Activated naive CD4-positive, alpha-beta T cell treated with anti-CD3 and anti-CD28 coated beads for 36 hours (primary cell): ENCODE measurements at regions not wholly inside any gene's neighbourhood (a gene's known extent, or its start where the extent isn't known, plus 50 kb on each side); places are given as distances from the start of the nearest gene placed in this dataset.
"Not testable (repeated sequence)": the region's sequence is repeated elsewhere in the genome, so short reads cannot be mapped to it uniquely, and the experiment has no call there.

Source experiments
- CTCF ChIA-PET: fragments of 350-600 bp; sonication (Branson Sonifier 250); formaldehyde crosslinking; loops from one replicate; lab custom pipeline; 2021; ENCODE audit warnings: antibody characterized with exemption; lab: Charles Lee
- DNase-seq: peaks from one replicate; pipeline ENCODE4 v3.0.0-alpha.2; 2020
- H3K27ac Mint-ChIP-seq: one replicate; pipeline ENCODE4 v1.8.0; 2021; ENCODE audit warnings: mild to moderate bottlenecking, mixed read lengths
- H3K27me3 Mint-ChIP-seq: one replicate; pipeline ENCODE4 v1.8.0; 2021; ENCODE audit warnings: low read depth, mixed read lengths
- H3K36me3 Mint-ChIP-seq: one replicate; pipeline ENCODE4 v1.8.0; 2021; ENCODE audit warnings: low read depth, mixed read lengths
- H3K4me1 Mint-ChIP-seq: one replicate; pipeline ENCODE4 v1.8.0; 2021; ENCODE audit warnings: low read depth, mixed read lengths
- H3K4me3 Mint-ChIP-seq: one replicate; pipeline ENCODE4 v1.8.0; 2021; ENCODE audit warnings: mild to moderate bottlenecking, moderate library complexity, mixed read lengths
- H3K9me3 Mint-ChIP-seq: one replicate; pipeline ENCODE4 v1.8.0; 2021; ENCODE audit warnings: mixed read lengths
- intact Hi-C: fragments of 100-400 bp; cut with micrococcal nuclease; formaldehyde crosslinking; loops from one replicate; pipeline ENCODE4 v1.15.1; 2023

- Mint-ChIP-seq H3K27ac (no peak overlapping the region), H3K36me3 (no peaks in the 10 kb centered on the region), H3K9me3 (no peaks in the 10 kb centered on the region), H3K4me1 (no peaks in the 10 kb centered on the region), H3K27me3 (peaks cover 6% of the 10 kb centered on the region), H3K4me3 (no peak overlapping the region)
- DNase-seq: no peak
- intact Hi-C loops: no loop called here
- CTCF ChIA-PET: no interaction called here
Observed at GRCh38 chr4:18167831-18168230, 146.3 kb upstream of the LCORL start.

GRCh38 chr4:18166925-18167324 lies 145.4 kb upstream of the LCORL start:
- Mint-ChIP-seq H3K36me3 (no peaks in the 10 kb centered on the region), H3K9me3 (peaks cover under 1% of the 10 kb centered on the region), H3K4me3 (no peak overlapping the region), H3K27ac (no peak overlapping the region), H3K27me3 (peaks cover 6% of the 10 kb centered on the region), H3K4me1 (no peaks in the 10 kb centered on the region)
- no peak for DNase-seq
- CTCF ChIA-PET: no interaction called here
- intact Hi-C loops: no loop called here

GRCh38 chr4:18162453-18162852 lies 140.9 kb upstream of the LCORL start:
- intact Hi-C loops: no loop called here
- Mint-ChIP-seq H3K36me3 (no peaks in the 10 kb centered on the region), H3K4me3 (no peak overlapping the region), H3K27ac (no peak overlapping the region), H3K4me1 (no peaks in the 10 kb centered on the region), H3K9me3 (peaks cover 6% of the 10 kb centered on the region), H3K27me3 (peaks cover 5% of the 10 kb centered on the region)
- no peak for DNase-seq
- CTCF ChIA-PET: no interaction called here

- H3K9me3 Mint-ChIP-seq, H3K4me3 Mint-ChIP-seq, H3K27ac Mint-ChIP-seq, intact Hi-C loops, H3K36me3 Mint-ChIP-seq, DNase-seq, H3K4me1 Mint-ChIP-seq, H3K27me3 Mint-ChIP-seq: not testable (repeated sequence)
- CTCF ChIA-PET: interaction anchor here (0.6 kb wide), 1 partner anchor 128 kb away, joined by 3 read pairs; no protein-coding TSS in a partner anchor
Observed at GRCh38 chr4:18159117-18159912, 137.8 kb upstream of the LCORL start.

DNA sequence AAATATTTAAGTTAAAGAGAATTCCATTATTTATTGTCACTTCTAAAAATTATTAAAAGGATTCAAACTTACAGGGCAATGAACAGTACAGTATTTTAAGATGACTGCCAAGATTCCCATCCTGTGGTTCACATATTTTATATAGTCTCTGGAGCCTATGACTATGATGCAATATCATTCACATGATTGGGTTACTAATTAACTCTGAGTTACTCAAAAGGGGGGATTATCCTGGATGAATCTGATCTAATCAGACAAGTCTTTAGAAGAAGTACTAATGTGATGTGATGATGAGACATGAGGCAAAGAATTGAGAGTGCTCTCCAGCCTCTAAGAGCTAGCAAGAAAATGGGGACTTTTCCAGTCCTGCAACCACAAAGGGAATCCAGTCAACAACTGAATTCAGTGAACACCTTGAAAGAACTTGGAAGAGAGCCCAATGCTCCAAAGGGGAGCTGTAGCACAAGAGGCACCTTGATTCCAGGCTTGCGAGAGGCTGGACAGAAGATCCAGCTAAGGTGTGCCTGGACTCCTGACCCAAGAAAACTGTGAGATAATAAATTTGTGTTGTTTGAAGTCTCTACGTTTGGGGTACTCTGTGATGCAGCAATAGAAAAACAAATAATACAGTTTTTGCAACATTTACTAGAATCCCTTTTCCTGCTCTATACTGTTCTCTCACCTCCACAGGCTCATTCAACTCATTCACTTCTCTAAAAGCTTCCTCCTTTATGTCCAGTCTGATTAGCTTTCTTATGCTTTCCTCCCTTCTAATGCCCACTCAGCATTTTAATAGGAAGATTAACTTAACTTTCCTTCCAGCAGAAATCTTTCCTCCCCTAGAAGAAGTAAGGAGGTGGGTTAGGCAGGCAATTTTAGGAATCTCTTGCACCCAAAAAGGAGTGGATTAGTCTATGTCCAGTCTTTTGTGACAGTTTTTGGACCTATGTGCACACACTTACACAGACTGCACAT lies 133.8 kb upstream of the LCORL start:
- intact Hi-C loops: no loop called here
- no peak overlapping the region for H3K27ac Mint-ChIP-seq
- H3K4me3 Mint-ChIP-seq: no peak overlapping the region
- peaks cover 6% of the 10 kb centered on the region for H3K27me3 Mint-ChIP-seq
- DNase-seq: no peak
- peaks cover 2% of the 10 kb centered on the region for H3K9me3 Mint-ChIP-seq
- H3K36me3 Mint-ChIP-seq: no peaks in the 10 kb centered on the region
- CTCF ChIA-PET: no interaction called here
- no peaks in the 10 kb centered on the region for H3K4me1 Mint-ChIP-seq

- CTCF ChIA-PET: no interaction called here
- Mint-ChIP-seq H3K4me3 (no peak overlapping the region), H3K4me1 (no peaks in the 10 kb centered on the region), H3K27ac (no peak overlapping the region), H3K27me3 (peaks cover 8% of the 10 kb centered on the region), H3K9me3 (no peaks in the 10 kb centered on the region), H3K36me3 (no peaks in the 10 kb centered on the region)
- no peak for DNase-seq
- intact Hi-C loops: no loop called here
Observed at GRCh38 chr4:18138076-18138665, 116.6 kb upstream of the LCORL start.

- Mint-ChIP-seq H3K9me3 (no peaks in the 10 kb centered on the region), H3K4me1 (no peaks in the 10 kb centered on the region), H3K27me3 (peaks cover 16% of the 10 kb centered on the region), H3K4me3 (no peak overlapping the region), H3K36me3 (no peaks in the 10 kb centered on the region), H3K27ac (no peak overlapping the region)
- intact Hi-C loops: no loop called here
- DNase-seq: no peak
- CTCF ChIA-PET: no interaction called here
Observed at GRCh38 chr4:18134111-18134510, 112.6 kb upstream of the LCORL start.

GRCh38 chr4:18130256-18130655 lies 108.7 kb upstream of the LCORL start:
- H3K4me3 Mint-ChIP-seq: no peak overlapping the region
- H3K27ac Mint-ChIP-seq: no peak overlapping the region
- DNase-seq: no peak
- H3K27me3 Mint-ChIP-seq: peaks cover 21% of the 10 kb centered on the region
- no peaks in the 10 kb centered on the region for H3K9me3 Mint-ChIP-seq
- CTCF ChIA-PET: no interaction called here
- H3K36me3 Mint-ChIP-seq: no peaks in the 10 kb centered on the region
- no peaks in the 10 kb centered on the region for H3K4me1 Mint-ChIP-seq
- intact Hi-C loops: no loop called here

GRCh38 chr4:18128241-18128640 lies 106.7 kb upstream of the LCORL start:
- Mint-ChIP-seq H3K4me3 (no peak overlapping the region), H3K36me3 (no peaks in the 10 kb centered on the region), H3K4me1 (no peaks in the 10 kb centered on the region), H3K9me3 (no peaks in the 10 kb centered on the region), H3K27ac (no peak overlapping the region), H3K27me3 (peaks cover 16% of the 10 kb centered on the region)
- intact Hi-C loops: no loop called here
- CTCF ChIA-PET: no interaction called here
- DNase-seq: no peak

DNA sequence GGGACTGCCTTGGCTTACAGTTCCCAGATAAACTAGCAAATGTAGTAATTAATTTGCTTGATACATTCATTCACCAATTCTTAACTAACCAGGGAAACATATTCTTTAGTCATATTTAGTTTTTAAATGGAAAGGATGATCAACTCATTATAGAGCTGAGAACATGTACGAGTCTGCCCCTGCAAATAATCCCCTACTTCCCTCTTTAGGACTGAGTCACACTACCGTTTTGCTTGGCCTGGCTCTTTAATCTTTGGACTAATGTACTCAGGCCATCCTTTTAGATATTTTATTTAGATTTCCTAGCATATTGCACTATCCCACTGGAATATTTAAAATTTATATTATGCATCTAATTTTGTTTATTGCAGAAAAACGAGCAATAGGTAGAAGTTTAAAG lies 105.5 kb upstream of the LCORL start:
- H3K27me3 Mint-ChIP-seq: peaks cover 14% of the 10 kb centered on the region
- no peaks in the 10 kb centered on the region for H3K36me3 Mint-ChIP-seq
- intact Hi-C loops: no loop called here
- no peak for DNase-seq
- no peak overlapping the region for H3K27ac Mint-ChIP-seq
- H3K4me1 Mint-ChIP-seq: no peaks in the 10 kb centered on the region
- H3K9me3 Mint-ChIP-seq: no peaks in the 10 kb centered on the region
- no peak overlapping the region for H3K4me3 Mint-ChIP-seq
- CTCF ChIA-PET: interaction anchor here (0.7 kb wide), 1 partner anchor 312 kb away, joined by 3 read pairs; no protein-coding TSS in a partner anchor

DNA sequence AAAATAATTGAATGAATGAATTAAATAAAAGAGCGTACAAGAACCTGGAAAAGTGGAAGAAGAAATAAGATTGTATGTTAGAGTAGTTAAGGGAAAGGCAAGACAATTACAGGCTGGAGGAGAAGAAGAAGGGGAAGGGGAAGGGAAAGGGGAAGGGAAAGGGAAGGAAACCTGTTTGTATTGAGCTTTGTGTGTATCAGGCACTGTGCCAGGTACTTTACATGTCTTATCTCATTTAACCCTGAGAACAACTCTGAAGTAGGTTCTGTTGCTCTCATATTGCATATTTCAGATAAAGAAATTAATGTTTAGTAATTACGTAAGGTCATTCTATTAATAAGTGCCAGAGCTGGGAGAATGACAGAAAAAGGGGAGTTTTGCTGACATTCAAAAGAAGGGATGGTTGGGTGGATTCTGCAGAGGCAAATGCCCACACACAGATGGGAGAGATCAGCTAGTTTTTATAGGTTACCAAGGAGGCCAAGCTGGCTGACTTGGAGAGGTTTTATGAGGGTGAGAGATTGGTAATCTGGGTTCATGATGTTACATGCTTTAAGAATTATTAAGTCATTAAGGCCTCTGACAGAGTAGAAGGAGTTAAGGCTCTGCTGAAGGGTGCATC lies 92.3 kb upstream of the LCORL start:
- H3K27ac Mint-ChIP-seq: no peak overlapping the region
- peaks cover 11% of the 10 kb centered on the region for H3K27me3 Mint-ChIP-seq
- no peak overlapping the region for H3K4me3 Mint-ChIP-seq
- no peaks in the 10 kb centered on the region for H3K4me1 Mint-ChIP-seq
- intact Hi-C loops: no loop called here
- CTCF ChIA-PET: no interaction called here
- no peak for DNase-seq
- H3K36me3 Mint-ChIP-seq: no peaks in the 10 kb centered on the region
- H3K9me3 Mint-ChIP-seq: no peaks in the 10 kb centered on the region

- no peaks in the 10 kb centered on the region for H3K4me1 Mint-ChIP-seq
Observed at GRCh38 chr4:18111081-18111480, 89.5 kb upstream of the LCORL start.

More at GRCh38 chr4:18111081-18111480, 89.5 kb upstream of the LCORL start:
- H3K9me3 Mint-ChIP-seq: no peaks in the 10 kb centered on the region
- no peak overlapping the region for H3K27ac Mint-ChIP-seq
- DNase-seq: no peak
- no peaks in the 10 kb centered on the region for H3K36me3 Mint-ChIP-seq
- intact Hi-C loops: no loop called here
- no peak overlapping the region for H3K4me3 Mint-ChIP-seq
- CTCF ChIA-PET: no interaction called here
- H3K27me3 Mint-ChIP-seq: peaks cover 12% of the 10 kb centered on the region
